CD1c-positive myeloid dendritic cell (primary cell): ENCODE measurements at regions not wholly inside any gene's neighbourhood (a gene's known extent, or its start where the extent isn't known, plus 50 kb on each side); places are given as distances from the start of the nearest gene placed in this dataset.
"Not testable (repeated sequence)": the region's sequence is repeated elsewhere in the genome, so short reads cannot be mapped to it uniquely, and the experiment has no call there.

Experiments
- DNase-seq: peaks from one replicate; pipeline ENCODE4 v3.0.0-alpha.2; 2016; ENCODE audit errors: extremely low spot score

- DNase-seq = no peak
Measured at GRCh38 chr14:37650356-37651037, 55.1 kb downstream of the TTC6 start.

GRCh38 chr14:37652042-37652441 lies 56.6 kb downstream of the TTC6 start:
- DNase-seq = no peak

DNA sequence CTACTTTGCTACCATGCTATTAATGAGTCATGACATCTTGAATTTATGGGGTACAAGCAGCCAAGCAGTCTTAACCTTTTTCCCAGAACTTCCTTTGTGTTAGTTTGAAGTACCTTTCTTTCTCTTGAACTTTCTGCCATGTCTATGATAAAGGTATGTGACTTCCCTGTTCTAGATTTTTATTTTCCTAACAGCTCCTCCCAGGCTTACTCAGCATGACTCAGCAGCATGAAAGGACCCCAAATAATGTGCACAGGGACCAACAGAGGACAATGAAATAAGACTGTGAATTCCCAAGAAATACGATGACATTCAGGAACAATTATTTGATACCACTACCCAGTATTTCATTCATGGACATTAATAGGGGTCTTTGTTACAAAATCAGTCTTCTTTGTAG lies 60.0 kb downstream of the TTC6 start:
- DNase-seq = no peak

- DNase-seq = no peak
Measured at GRCh38 chr14:37658156-37658555, 62.7 kb downstream of the TTC6 start.

GRCh38 chr14:37663498-37663897 lies 68.1 kb downstream of the TTC6 start:
- DNase-seq = no peak

DNA sequence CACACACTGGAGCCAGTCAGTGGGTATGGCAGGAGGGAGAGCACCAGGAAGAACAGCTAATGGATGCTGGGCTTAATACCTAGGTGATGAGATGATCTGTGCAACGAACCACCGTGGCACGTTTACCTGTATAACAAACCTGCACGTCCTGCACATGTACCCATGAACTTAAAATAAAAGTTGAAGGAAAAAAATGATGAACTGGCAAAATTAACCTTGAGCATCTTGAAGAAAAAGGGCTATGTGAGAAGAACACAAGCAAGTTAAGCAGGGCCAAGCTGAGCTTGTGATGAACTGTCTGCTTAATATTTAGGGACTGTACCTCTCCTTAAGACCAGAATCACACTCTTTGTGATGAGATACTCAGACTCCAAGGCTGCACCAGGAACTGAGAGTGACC lies 70.0 kb downstream of the TTC6 start:
- no peak for DNase-seq

DNA sequence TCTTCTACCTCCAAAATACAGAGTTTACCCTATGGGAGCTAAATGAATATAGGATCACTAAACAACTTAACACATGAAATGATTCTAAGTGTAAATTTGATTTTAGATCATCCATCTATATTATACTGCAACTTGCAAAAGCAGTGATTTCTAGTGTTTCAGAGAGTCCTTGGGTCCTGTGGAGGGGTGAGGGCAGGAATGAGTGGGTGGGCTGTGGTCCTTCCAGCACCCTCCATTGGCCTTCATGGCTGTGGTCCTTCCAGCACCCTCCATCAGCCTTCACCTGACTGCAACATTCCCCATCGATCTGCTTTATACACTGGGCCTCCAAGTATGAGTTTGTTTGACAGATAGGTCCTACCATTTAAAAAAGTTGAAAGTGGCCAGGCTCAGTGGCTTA lies 70.5 kb downstream of the TTC6 start:
- DNase-seq = no peak

DNA sequence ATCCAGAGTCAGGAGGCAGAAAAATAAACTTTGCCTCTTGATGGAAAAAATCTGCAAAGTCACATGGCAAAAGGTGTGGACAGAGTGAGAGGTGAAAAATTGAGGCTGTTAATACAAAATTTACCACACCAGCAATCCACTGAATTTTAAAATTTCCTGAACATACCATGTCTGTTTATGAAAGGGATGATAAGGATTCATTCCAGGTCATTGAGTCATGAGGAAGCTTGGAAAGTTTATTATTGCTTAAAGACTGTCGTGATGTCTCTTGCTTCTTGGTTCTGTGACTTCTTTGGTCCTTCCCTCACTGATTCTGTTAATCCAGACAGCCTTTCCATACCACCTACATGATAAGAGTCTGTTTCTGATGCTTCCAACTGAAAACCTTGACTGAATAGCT lies 73.2 kb downstream of the TTC6 start:
- no peak for DNase-seq

GRCh38 chr14:37669242-37669641 lies 73.8 kb downstream of the TTC6 start:
- DNase-seq = no peak

DNA sequence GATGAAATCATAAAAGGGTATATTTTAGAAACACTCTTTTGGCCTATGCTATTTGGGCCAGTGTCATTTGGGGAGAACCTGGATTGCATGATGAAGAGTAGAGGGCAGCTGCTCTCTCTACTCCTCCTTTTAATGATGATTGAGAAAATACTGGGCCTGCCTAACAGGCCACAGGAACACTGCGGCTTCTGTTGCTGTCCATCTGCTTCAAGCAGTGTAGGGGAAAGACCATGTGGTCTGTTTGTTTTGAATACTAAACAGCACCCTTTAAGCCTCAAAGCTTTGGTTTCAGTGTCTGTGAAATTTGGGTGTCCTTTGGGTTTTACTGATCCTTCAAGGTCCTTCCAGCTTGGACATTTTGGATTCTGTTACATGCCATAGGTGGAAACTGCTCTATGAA lies 78.0 kb downstream of the TTC6 start:
- DNase-seq = no peak

DNA sequence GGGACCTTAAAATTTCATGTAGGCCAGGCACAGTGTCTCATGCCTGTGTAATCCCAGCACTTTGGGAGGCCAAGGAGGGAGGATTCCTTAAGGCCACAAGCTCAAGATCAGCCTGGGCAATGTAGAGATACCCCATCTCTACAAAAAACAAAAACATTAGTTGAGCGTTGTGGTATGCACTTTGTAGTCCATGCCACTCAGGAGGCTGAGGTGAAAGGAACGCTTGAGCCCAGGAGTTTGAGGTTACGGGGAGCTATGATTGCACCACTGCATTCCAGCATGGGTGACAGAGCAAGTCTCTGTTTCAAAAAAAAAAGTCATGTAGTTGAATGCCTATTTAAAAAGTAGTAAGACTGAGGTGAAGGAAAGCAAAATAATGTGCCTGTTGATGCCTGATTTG lies 83.5 kb downstream of the TTC6 start:
- no peak for DNase-seq

- DNase-seq = no peak
Measured at GRCh38 chr14:37681486-37681885, 86.1 kb downstream of the TTC6 start.

DNA sequence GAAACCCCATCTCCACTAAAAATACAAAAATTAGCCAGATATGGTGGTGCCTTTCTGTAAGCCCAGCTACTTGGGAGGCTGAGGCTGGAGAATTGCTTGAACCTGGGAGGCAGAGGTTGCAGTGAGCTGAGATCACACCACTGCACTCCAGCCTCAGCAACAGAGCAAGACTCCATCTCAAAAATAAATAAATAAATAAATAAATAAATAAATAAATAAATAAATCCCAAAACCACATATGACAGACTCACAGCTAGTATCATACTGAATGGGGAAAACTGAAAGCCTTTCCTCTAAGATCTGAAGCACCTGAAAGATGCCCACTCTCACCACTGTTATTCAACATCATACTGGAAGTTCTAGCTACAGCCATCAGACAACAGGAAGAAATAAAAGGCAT lies 97.3 kb downstream of the TTC6 start:
- not testable (repeated sequence) for DNase-seq

- DNase-seq = not testable (repeated sequence)
Measured at GRCh38 chr14:37693420-37693819, 98.0 kb downstream of the TTC6 start.

- no peak for DNase-seq
Measured at GRCh38 chr14:37695866-37696265, 100.4 kb downstream of the TTC6 start.

DNA sequence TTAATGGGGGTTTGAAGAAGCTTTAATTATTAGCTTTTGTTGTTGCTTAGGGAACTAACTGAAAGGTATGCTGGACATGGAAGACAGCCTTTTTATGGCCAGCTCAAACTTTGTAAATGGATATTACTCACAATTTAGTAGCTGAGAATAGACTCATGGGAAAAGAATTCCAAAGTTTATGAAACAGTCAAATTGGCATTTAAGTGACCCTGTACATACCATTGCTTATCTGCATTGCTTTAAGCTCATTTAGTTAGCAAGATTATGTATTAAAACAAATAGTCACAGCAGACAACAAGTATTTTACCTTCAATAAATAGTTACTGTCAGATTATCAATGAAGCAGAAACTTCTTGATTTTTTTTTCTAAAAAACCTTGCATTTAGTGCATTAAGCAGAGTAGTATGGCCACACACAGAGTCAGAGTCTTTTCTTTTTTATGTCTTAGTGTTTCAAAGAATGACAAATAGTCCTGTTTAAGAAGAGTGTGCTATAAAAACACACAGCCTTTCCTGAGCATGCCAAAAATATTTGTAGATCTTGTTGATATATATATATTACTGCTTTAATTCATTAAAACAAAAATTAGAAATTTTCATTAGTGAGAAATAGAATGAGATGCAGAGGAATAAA lies 102.2 kb downstream of the TTC6 start:
- no peak for DNase-seq

- no peak for DNase-seq
Measured at GRCh38 chr14:37698840-37699777, 103.7 kb downstream of the TTC6 start.

DNA sequence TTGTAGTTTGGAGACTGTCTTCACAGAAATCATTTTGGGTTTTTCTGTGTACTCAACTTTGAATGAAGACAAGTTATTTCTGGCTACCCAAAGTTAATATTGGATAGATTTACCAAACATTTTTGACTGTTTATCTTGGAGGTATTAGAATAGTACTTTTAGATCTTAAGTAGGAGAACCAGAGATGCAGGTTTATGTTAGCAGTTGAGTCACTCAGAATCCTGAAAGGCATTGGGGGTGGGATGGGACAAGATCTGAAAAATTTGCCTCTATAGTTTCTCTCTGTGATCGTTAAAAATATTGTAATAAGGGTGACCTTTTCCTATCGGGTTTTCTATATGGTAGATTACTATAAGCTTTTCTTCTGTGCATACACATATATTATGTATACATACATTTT lies 112.3 kb downstream of the TTC6 start:
- DNase-seq = no peak

DNA sequence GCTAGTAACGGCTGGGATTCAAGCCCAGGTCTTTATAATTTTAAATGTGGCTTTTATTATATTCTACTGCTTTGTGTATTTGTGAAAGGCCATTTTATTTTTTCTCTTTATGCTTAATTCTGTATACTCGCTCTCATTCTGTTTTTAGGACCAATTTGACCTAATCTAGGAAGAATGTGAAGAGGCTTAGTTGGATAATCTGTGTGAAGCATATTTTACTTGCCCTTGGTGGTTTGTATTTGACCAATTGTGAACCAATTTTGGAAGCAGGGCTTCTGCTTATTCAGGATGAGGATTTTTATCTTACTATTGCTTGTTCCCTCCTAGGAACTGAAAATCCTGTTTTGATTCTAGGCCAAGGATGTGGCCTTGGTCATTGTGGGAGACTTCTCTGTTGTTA lies 113.1 kb downstream of the TTC6 start:
- DNase-seq = no peak

- no peak for DNase-seq
Measured at GRCh38 chr14:37709419-37710195, 114.2 kb downstream of the TTC6 start.

DNA sequence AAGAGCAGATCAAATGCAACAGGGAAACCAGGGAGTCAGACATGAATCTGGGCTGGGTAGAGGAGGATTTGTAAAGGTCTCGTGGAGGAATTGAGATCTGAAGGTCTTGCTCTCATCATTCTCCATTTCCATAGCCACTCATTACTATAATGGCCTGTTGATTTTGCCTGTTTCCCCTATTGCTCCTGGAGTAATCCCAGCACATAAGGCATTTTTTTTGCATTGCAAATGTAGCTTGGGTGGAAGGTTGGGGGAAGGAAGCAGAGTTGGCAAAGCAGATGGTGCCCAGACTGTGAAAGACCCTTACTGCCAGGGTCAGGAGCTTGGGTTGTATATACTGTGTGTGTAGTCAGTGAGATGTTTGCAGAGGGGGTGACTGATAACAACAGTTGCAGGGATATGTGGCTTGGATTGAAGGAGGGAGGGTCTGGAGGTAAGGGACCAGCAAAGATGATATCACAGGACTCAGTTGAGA lies 116.0 kb downstream of the TTC6 start:
- no peak for DNase-seq
